Activated CD4-positive, alpha-beta T cell treated with anti-CD3 and anti-CD28 coated beads, Interleukin-2, amount 50 U/mL, for 1 hour (primary cell): ENCODE measurements at regions not wholly inside any gene's neighbourhood (a gene's known extent, or its start where the extent isn't known, plus 50 kb on each side); places are given as distances from the start of the nearest gene placed in this dataset.

Experiments used
- DNase-seq: peaks from one replicate; pipeline ENCODE4 v3.0.0-alpha.2; 2020

GRCh38 chr21:16020878-16021277 lies 291.1 kb downstream of the USP25 start:
- DNase-seq = no peak

- no peak for DNase-seq
Observed at GRCh38 chr21:16022116-16022515, 292.3 kb downstream of the USP25 start.

GRCh38 chr21:16022921-16023320 lies 293.1 kb downstream of the USP25 start:
- DNase-seq = no peak

- no peak for DNase-seq
Observed at GRCh38 chr21:16028142-16028541, 298.4 kb downstream of the USP25 start.

- DNase-seq = no peak
Observed at GRCh38 chr21:16028941-16029464, 299.2 kb downstream of the USP25 start.

GRCh38 chr21:16033193-16033592 lies 303.4 kb downstream of the USP25 start:
- no peak for DNase-seq

- no peak for DNase-seq
Observed at GRCh38 chr21:16034446-16035190, 304.8 kb downstream of the USP25 start.

GRCh38 chr21:16037421-16037955 lies 307.7 kb downstream of the USP25 start:
- no peak for DNase-seq

- DNase-seq = no peak
Observed at GRCh38 chr21:16040601-16041000, 310.8 kb downstream of the USP25 start.

GRCh38 chr21:16044676-16045075 lies 314.9 kb downstream of the USP25 start:
- DNase-seq = no peak

- no peak for DNase-seq
Observed at GRCh38 chr21:16046656-16047330, 317.0 kb downstream of the USP25 start.

- no peak for DNase-seq
Observed at GRCh38 chr21:16047904-16048303, 318.1 kb downstream of the USP25 start.

GRCh38 chr21:16055014-16055413 lies 325.2 kb downstream of the USP25 start:
- DNase-seq = no peak

GRCh38 chr21:16058896-16059295 lies 329.1 kb downstream of the USP25 start:
- DNase-seq = no peak

- no peak for DNase-seq
Observed at GRCh38 chr21:16059981-16060380, 330.2 kb downstream of the USP25 start.

- no peak for DNase-seq
Observed at GRCh38 chr21:16061194-16061593, 331.4 kb downstream of the USP25 start.

- DNase-seq = no peak
Observed at GRCh38 chr21:16069178-16070112, 339.7 kb downstream of the USP25 start.

- no peak for DNase-seq
Observed at GRCh38 chr21:16070207-16070651, 340.4 kb downstream of the USP25 start.

- no peak for DNase-seq
Observed at GRCh38 chr21:16071092-16071491, 341.3 kb downstream of the USP25 start.

GRCh38 chr21:16071761-16072160 lies 342.0 kb downstream of the USP25 start:
- DNase-seq = no peak

- no peak for DNase-seq
Observed at GRCh38 chr21:16072221-16072620, 342.4 kb downstream of the USP25 start.

GRCh38 chr21:16072737-16073136 lies 343.0 kb downstream of the USP25 start:
- no peak for DNase-seq

- no peak for DNase-seq
Observed at GRCh38 chr21:16073586-16073985, 343.8 kb downstream of the USP25 start.
